DND-41 (cell line): ENCODE measurements at regions not wholly inside any gene's neighbourhood (a gene's known extent, or its start where the extent isn't known, plus 50 kb on each side); places are given as distances from the start of the nearest gene placed in this dataset.

Experiments used
- ATAC-seq: fragments of 200-7000 bp; cut with Tn5 transposase; 3 replicates; pipeline ENCODE4 v1.9.1; 2021; ENCODE audit warnings: low read depth; ENCODE audit not compliant: insufficient read depth
- DNase-seq: peaks from one replicate; pipeline ENCODE4 v3.0.0-alpha.2; 2020
- H2AFZ ChIP-seq: 2 replicates; pipeline ENCODE4 v1.6.0; 2012; ENCODE audit warnings: low read depth, low read length
- H3K27ac ChIP-seq: 2 replicates; pipeline ENCODE4 v1.5.1; 2012; ENCODE audit warnings: low read length, inconsistent platforms
- H3K27me3 ChIP-seq: fragments of 200-600 bp; sonication (generic); 2 replicates; pipeline ENCODE4 v1.6.0; 2012; ENCODE audit warnings: low read length, mild to moderate bottlenecking, inconsistent platforms; ENCODE audit not compliant: insufficient read depth, poor library complexity
- H3K36me3 ChIP-seq: 2 replicates; pipeline ENCODE4 v1.5.1; 2012; ENCODE audit warnings: low read length, inconsistent platforms; ENCODE audit not compliant: insufficient read depth
- H3K4me1 ChIP-seq: 2 replicates; pipeline ENCODE4 v1.5.1; 2012; ENCODE audit warnings: mild to moderate bottlenecking, low read length; ENCODE audit not compliant: insufficient read depth
- H3K4me2 ChIP-seq: 2 replicates; pipeline ENCODE4 v1.6.0; 2012; ENCODE audit warnings: mild to moderate bottlenecking, moderate library complexity, low read length, inconsistent platforms; ENCODE audit not compliant: insufficient read depth
- H3K4me3 ChIP-seq, 2 experiments: fragments of 200-600 bp in 1 of 2; shearing (Covaris generic) in 1 of 2; 2 replicates each; pipeline ENCODE4 v1.5.1; 2012 to 2016; ENCODE audit warnings: inconsistent platforms in 2 of 2, low read length in 2 of 2, mild to moderate bottlenecking in 2 of 2, low read depth in 1 of 2, moderate library complexity in 1 of 2
- H3K79me2 ChIP-seq: 2 replicates; pipeline ENCODE4 v1.6.0; 2012; ENCODE audit warnings: low read length, inconsistent platforms; ENCODE audit not compliant: insufficient read depth
- H3K9ac ChIP-seq: 2 replicates; pipeline ENCODE4 v1.6.0; 2012; ENCODE audit warnings: low read depth, mild to moderate bottlenecking, inconsistent platforms, low read length, moderate library complexity
- H3K9me3 ChIP-seq: 2 replicates; pipeline ENCODE4 v1.5.1; 2012; ENCODE audit warnings: low read length, moderate library complexity, mild to moderate bottlenecking, inconsistent platforms; ENCODE audit not compliant: insufficient read depth, severe bottlenecking
- H4K20me1 ChIP-seq: 2 replicates; pipeline ENCODE4 v1.6.0; 2012; ENCODE audit warnings: low read length; ENCODE audit not compliant: insufficient read depth
- EZH2 ChIP-seq: IDR thresholded peaks from 3 replicates; pipeline ENCODE4 v1.6.1; 2012; ENCODE audit warnings: borderline replicate concordance, low read depth, mild to moderate bottlenecking, moderate library complexity, low read length, inconsistent platforms; ENCODE audit not compliant: severe bottlenecking
- TF ChIP-seq, protein P1 (sequence below): IDR thresholded peaks from 2 replicates; pipeline ENCODE4 v1.5.1; 2012; ENCODE audit warnings: borderline replicate concordance, low read length, moderate library complexity, mild to moderate bottlenecking; ENCODE audit not compliant: poor library complexity, severe bottlenecking; ENCODE audit errors: extremely low read depth

DNA sequence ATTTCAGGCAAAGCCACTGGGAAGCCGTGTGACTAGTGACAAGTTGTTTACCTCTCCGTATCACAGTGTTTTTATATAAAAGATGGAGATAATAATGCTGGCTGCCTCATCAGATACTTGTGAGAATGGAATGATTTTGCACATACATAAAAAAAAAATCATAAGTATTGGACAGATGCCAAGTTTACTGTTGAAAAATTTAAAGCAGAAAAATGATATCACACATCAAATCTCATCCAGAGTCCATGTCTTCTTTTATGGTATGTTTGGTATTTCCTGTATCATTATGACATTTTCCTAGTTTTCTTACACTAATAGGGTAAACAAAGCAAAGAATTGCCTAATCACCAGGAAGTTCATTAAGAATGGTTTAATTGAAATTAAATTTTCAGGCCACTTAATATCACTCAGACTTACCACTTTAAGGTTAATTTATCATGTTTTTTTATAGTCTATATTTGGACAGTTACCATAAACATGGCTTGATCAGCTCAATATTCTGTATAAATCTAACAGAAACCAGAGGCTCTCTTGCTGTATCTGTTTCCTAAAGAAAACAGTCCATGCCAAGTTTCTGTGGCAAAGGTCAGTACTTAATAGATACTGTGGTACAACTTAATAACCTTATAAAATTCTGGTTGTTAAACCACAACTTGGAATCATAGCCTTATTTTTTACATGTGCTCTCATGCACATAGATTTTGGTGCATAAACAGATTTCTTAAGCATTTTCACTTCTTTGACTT lies 656.5 kb upstream of the RIOK2 start:
- Histone ChIP-seq H3K79me2 (no peaks in the 10 kb centered on the region), H4K20me1 (no peaks in the 10 kb centered on the region), H3K4me2 (no peak overlapping the region), H3K9me3 (no peaks in the 10 kb centered on the region), H3K27me3 (no peaks in the 10 kb centered on the region), H3K4me3 (no peak overlapping the region), H3K9ac (no peak overlapping the region), H3K4me1 (peaks cover 18% of the 10 kb centered on the region), H2AFZ (no peak overlapping the region), H3K27ac (no peak overlapping the region), H3K36me3 (no peaks in the 10 kb centered on the region)
- ATAC-seq (no peak), DNase-seq (no peak)
- no peak for TF ChIP-seq EZH2
- TF ChIP-seq, protein P1, sequence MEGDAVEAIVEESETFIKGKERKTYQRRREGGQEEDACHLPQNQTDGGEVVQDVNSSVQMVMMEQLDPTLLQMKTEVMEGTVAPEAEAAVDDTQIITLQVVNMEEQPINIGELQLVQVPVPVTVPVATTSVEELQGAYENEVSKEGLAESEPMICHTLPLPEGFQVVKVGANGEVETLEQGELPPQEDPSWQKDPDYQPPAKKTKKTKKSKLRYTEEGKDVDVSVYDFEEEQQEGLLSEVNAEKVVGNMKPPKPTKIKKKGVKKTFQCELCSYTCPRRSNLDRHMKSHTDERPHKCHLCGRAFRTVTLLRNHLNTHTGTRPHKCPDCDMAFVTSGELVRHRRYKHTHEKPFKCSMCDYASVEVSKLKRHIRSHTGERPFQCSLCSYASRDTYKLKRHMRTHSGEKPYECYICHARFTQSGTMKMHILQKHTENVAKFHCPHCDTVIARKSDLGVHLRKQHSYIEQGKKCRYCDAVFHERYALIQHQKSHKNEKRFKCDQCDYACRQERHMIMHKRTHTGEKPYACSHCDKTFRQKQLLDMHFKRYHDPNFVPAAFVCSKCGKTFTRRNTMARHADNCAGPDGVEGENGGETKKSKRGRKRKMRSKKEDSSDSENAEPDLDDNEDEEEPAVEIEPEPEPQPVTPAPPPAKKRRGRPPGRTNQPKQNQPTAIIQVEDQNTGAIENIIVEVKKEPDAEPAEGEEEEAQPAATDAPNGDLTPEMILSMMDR, result no peak

DNA sequence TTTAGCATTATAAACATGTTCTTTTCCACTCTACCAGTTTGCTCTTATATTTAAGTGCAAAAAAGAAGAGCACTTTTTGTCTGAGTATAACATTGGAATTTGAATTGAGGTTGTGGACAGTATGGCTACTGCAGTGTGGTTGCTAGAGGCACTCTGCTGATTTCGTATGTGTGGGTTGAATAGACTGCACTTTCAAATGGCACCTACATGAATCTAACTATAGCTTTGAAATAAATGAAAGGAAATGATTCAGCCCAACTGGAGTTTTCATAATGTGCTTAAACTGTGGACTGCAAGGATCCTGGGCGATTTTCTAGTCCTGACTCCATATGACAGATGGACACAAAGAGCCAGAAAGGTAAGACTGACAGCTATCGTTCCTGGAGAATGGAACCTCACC lies 657.6 kb upstream of the RIOK2 start:
- DNase-seq, result no peak
- ATAC-seq, result no peak

DNA sequence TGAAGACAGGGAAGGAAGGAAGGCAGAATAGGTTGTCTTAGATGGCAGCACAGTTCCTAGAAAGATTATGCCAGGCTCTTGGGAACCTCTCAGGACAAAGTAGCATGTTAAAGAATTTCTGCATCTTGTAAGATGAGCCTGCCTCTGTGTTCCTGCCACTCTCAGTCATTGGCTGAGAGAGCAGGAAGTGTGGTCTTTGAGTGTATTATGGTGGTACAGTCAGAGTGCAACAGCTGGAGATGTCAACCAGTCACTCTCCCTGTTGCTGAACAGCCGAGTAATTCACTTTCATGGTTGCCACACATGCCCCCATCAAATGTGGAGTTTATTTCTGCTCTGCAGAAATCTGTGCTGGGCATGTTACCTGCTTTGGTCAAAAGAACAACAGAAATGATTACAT lies 659.6 kb upstream of the RIOK2 start:
- H3K4me1 ChIP-seq, result peaks cover 18% of the 10 kb centered on the region
- no peak overlapping the region for H3K4me3 ChIP-seq
- H3K27ac ChIP-seq, result no peak overlapping the region
- H2AFZ ChIP-seq, result peak overlapping the region; percentile 27; the same call in 1 of the 2 replicates
- DNase-seq, result no peak
- ATAC-seq, result peak; percentile 54; the same call in 2 of the 3 replicates
- no peaks in the 10 kb centered on the region for H4K20me1 ChIP-seq
- no peaks in the 10 kb centered on the region for H3K9me3 ChIP-seq
- H3K4me2 ChIP-seq, result no peak overlapping the region; the same call in 1 of the 2 replicates
- H3K36me3 ChIP-seq, result no peaks in the 10 kb centered on the region
- no peaks in the 10 kb centered on the region for H3K79me2 ChIP-seq
- H3K27me3 ChIP-seq, result no peaks in the 10 kb centered on the region
- H3K9ac ChIP-seq, result no peak overlapping the region
- TF ChIP-seq, protein P1, result no peak
- no peak for TF ChIP-seq EZH2

More for the DNA sequence above, 657.6 kb upstream of the RIOK2 start:
- Histone ChIP-seq H3K4me1 (peaks cover 18% of the 10 kb centered on the region), H3K36me3 (no peaks in the 10 kb centered on the region), H3K4me2 (no peak overlapping the region), H3K9ac (no peak overlapping the region), H3K27me3 (no peaks in the 10 kb centered on the region), H4K20me1 (no peaks in the 10 kb centered on the region), H3K4me3 (no peak overlapping the region), H3K79me2 (no peaks in the 10 kb centered on the region), H2AFZ (no peak overlapping the region), H3K27ac (no peak overlapping the region), H3K9me3 (no peaks in the 10 kb centered on the region)
- TF ChIP-seq EZH2, result no peak
- TF ChIP-seq, protein P1, result no peak

- ATAC-seq, result no peak
- H3K36me3 ChIP-seq, result no peaks in the 10 kb centered on the region
- DNase-seq, result no peak
These were observed 661.8 kb upstream of the RIOK2 start for GRCh38 chr5:97844797-97845196.

More at GRCh38 chr5:97844797-97845196, 661.8 kb upstream of the RIOK2 start:
- H4K20me1 ChIP-seq, result no peaks in the 10 kb centered on the region
- no peak overlapping the region for H3K27ac ChIP-seq
- no peaks in the 10 kb centered on the region for H3K9me3 ChIP-seq
- no peak overlapping the region for H3K4me2 ChIP-seq
- no peaks in the 10 kb centered on the region for H3K79me2 ChIP-seq
- H3K27me3 ChIP-seq, result no peaks in the 10 kb centered on the region
- H2AFZ ChIP-seq, result no peak overlapping the region
- H3K4me3 ChIP-seq, result no peak overlapping the region
- no peak overlapping the region for H3K9ac ChIP-seq
- H3K4me1 ChIP-seq, result peaks cover 10% of the 10 kb centered on the region
- TF ChIP-seq EZH2, result no peak
- TF ChIP-seq, protein P1, result no peak
